ENCODE measurements at regions not wholly inside any gene's neighbourhood (a gene's known extent, or its start where the extent isn't known, plus 50 kb on each side); places are given as distances from the start of the nearest gene placed in this dataset.
A peak's percentile ranks its signal among the peaks of the same experiment; 100 is the strongest.

- in situ Hi-C loops (cut with MboI) (no loop called here), intact Hi-C loops (cut with micrococcal nuclease) (no loop called here)
- Histone ChIP-seq H3K9me3 (replicated peaks; ENCODE audit: control insufficient read depth, insufficient read depth, low read depth, low read length) (no peaks in the 10 kb centered on the region), H3K4me1 (replicated peaks in 1 of 2; ENCODE audit: control insufficient read depth in 2 of 2, insufficient read depth in 2 of 2, low read length in 2 of 2) (peaks cover 0 to 17% of the 10 kb centered on the region in 2 experiments; a peak in 2 of 5 replicates), H3K27ac (ENCODE audit: extremely low read depth, low read depth, low read length) (no peak overlapping the region), H3K36me3 (ENCODE audit: control insufficient read depth, insufficient read depth, low read length) (no peaks in the 10 kb centered on the region), H3K4me3 (no peak overlapping the region), H3K9me1 (ENCODE audit: control insufficient read depth, insufficient read depth, low read length) (no peaks in the 10 kb centered on the region), H3K79me2 (ENCODE audit: control insufficient read depth, insufficient read depth, low read length) (no peaks in the 10 kb centered on the region), H4K20me1 (replicated peaks; ENCODE audit: control insufficient read depth, insufficient read depth, low read length) (no peaks in the 10 kb centered on the region), H3K27me3 (ENCODE audit: control insufficient read depth in 2 of 2, insufficient read depth in 2 of 2, low read length in 2 of 2) (no peaks in the 10 kb centered on the region), H3K9ac (ENCODE audit: insufficient read depth in 1 of 2, low read depth in 2 of 2, low read length in 2 of 2) (no peak overlapping the region), H2AFZ (ENCODE audit: low read depth, low read length) (peak overlapping the region; percentile 71), H3K4me2 (ENCODE audit: insufficient read depth, low read length) (no peak overlapping the region)
- ATAC-seq (peak; percentile 22; the same call in 2 of the 3 replicates), DNase-seq (ENCODE audit: extremely low read depth in 1 of 4, low spot score in 3 of 4) (no peak), FAIRE-seq (peak; percentile 15)
- WGBS (ENCODE audit: insufficient coverage, low coverage, missing lambda C conversion rate) = 67% methylated on average over 9 of the region's 9 CpGs
- CTCF ChIA-PET (ENCODE audit: low intra/inter-chr PET ratio) = no interaction called here
- no TSS peak for BruUV-seq (replicated peaks)
- POLR2A ChIA-PET = interaction anchor here (0.8 to 1.5 kb wide), 2 partner anchors 10 to 39 kb away, joined by 3 to 6 read pairs; no protein-coding TSS in a partner anchor
- no peak for TF ChIP-seq ZNF324 (CRISPR knock-in tag; IDR thresholded peaks at IDR 0.05)
- no peak for TF ChIP-seq ZBTB12 (CRISPR knock-in tag; IDR thresholded peaks at IDR 0.05)
- no peak for TF ChIP-seq POLR2H (tag; IDR thresholded peaks at IDR 0.05; ENCODE audit: low read depth)
- TF ChIP-seq MLLT1 (IDR thresholded peaks at IDR 0.05) = no peak
- no peak for TF ChIP-seq GABPA (tag; conservative IDR thresholded peaks at IDR 0.05; ENCODE audit: low read depth)
- 0 out of 2 replicates have a peak, but pooled peaks have one; percentile 28 for TF ChIP-seq CTBP1 (IDR thresholded peaks at IDR 0.05; ENCODE audit: borderline replicate concordance)
- no peak for TF ChIP-seq GMEB1 (CRISPR knock-in tag; IDR thresholded peaks at IDR 0.05)
- TF ChIP-seq SMAD3 (CRISPR knock-in tag; conservative IDR thresholded peaks at IDR 0.05) = no peak
- no peak for TF ChIP-seq LARP7 (IDR thresholded peaks at IDR 0.05)
These were observed 62.3 kb upstream of the EGLN3 start for GRCh38 chr14:34012978-34013720.

All from K562 (cell line).